Testis (tissue), 2 donors: ENCODE measurements at regions not wholly inside any gene's neighbourhood (a gene's known extent, or its start where the extent isn't known, plus 50 kb on each side); places are given as distances from the start of the nearest gene placed in this dataset.

Experiments used
- POLR2A ChIP-seq: fragments of 450-650 bp; IDR thresholded peaks from one replicate; pipeline ENCODE4 v1.6.1; 2017; ENCODE audit warnings: antibody characterized with exemption, mild to moderate bottlenecking, moderate library complexity
- TF ChIP-seq, protein P1 (sequence below), 3 experiments: fragments of 450-650 bp in 2 of 3; fragments of 200-600 bp in 1 of 3; sonication (generic) in 1 of 3; IDR thresholded peaks; one replicate each; pipeline ENCODE4 v1.5.1; 2016 to 2019; ENCODE audit warnings: antibody characterized with exemption in 3 of 3, mild to moderate bottlenecking in 2 of 3, moderate library complexity in 1 of 3

DNA sequence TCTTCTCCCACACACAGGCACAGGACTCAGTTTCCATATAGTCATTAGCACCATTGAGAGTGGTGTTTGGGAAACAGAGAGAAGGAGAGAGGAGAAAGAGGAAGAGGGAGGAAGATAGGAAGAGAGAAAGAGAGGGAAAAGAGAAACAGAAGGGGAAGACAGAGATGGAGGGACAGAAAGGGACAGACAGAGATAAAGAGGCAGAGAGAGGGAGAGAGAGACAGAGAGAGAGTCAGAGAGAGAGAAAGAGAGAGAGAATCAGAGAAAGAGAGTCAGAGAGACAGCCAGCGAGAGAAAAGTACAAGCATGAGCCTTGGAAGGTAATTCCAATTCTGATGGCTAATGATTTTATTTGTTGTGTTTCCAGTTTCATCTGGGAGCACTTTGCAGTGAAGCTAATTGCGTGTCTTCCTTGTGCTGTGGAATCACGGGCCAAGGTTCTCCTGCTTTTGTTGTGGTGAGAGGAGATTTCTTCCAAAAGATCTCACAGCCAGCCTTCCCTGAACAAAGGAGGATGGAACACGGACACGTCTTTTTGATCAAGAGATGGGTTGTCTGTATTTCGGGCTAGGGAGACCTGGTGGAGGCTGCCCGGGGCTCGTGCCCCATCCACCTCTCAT is 153.6 kb upstream of the TWIST2 start:
- TF ChIP-seq, protein P1, sequence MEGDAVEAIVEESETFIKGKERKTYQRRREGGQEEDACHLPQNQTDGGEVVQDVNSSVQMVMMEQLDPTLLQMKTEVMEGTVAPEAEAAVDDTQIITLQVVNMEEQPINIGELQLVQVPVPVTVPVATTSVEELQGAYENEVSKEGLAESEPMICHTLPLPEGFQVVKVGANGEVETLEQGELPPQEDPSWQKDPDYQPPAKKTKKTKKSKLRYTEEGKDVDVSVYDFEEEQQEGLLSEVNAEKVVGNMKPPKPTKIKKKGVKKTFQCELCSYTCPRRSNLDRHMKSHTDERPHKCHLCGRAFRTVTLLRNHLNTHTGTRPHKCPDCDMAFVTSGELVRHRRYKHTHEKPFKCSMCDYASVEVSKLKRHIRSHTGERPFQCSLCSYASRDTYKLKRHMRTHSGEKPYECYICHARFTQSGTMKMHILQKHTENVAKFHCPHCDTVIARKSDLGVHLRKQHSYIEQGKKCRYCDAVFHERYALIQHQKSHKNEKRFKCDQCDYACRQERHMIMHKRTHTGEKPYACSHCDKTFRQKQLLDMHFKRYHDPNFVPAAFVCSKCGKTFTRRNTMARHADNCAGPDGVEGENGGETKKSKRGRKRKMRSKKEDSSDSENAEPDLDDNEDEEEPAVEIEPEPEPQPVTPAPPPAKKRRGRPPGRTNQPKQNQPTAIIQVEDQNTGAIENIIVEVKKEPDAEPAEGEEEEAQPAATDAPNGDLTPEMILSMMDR (IDR thresholded peaks at IDR 0.05), result no peak
- no peak for TF ChIP-seq POLR2A
